HG03159 (cell line): ENCODE measurements at regions not wholly inside any gene's neighbourhood (a gene's known extent, or its start where the extent isn't known, plus 50 kb on each side); places are given as distances from the start of the nearest gene placed in this dataset.
"Not testable (repeated sequence)": the region's sequence is repeated elsewhere in the genome, so short reads cannot be mapped to it uniquely, and the experiment has no call there.

Experiments used
- ATAC-seq: cut with Tn5 transposase; IDR thresholded peaks from one replicate; pipeline ENCODE4 v1.9.1; 2021; ENCODE audit warnings: mild to moderate bottlenecking, moderate library complexity; ENCODE audit not compliant: unreplicated experiment

- ATAC-seq, result no peak
Measured at GRCh38 chr3:150329408-150329807, 78.7 kb upstream of the TSC22D2 start.

- ATAC-seq, result no peak
Measured at GRCh38 chr3:150328654-150329040, 79.5 kb upstream of the TSC22D2 start.

- no peak for ATAC-seq
Measured at GRCh38 chr3:150327678-150328653, 80.1 kb upstream of the TSC22D2 start.

GRCh38 chr3:150324788-150325187 lies 83.3 kb upstream of the TSC22D2 start:
- ATAC-seq, result no peak

GRCh38 chr3:150324245-150324644 lies 83.9 kb upstream of the TSC22D2 start:
- ATAC-seq, result no peak

- no peak for ATAC-seq
Measured at GRCh38 chr3:150323770-150324169, 84.3 kb upstream of the TSC22D2 start.

- not testable (repeated sequence) for ATAC-seq
Measured at GRCh38 chr3:150323091-150323490, 85.0 kb upstream of the TSC22D2 start.

- ATAC-seq, result not testable (repeated sequence)
Measured at GRCh38 chr3:150320971-150321370, 87.1 kb upstream of the TSC22D2 start.

GRCh38 chr3:150319900-150320299 lies 88.2 kb upstream of the TSC22D2 start:
- no peak for ATAC-seq

GRCh38 chr3:150317469-150317868 lies 90.6 kb upstream of the TSC22D2 start:
- ATAC-seq, result no peak

- no peak for ATAC-seq
Measured at GRCh38 chr3:150315721-150316120, 92.4 kb upstream of the TSC22D2 start.

- ATAC-seq, result no peak
Measured at GRCh38 chr3:150314248-150315004, 93.7 kb upstream of the TSC22D2 start.

GRCh38 chr3:150312018-150312657 lies 96.0 kb upstream of the TSC22D2 start:
- ATAC-seq, result no peak

GRCh38 chr3:150311156-150311555 lies 96.9 kb upstream of the TSC22D2 start:
- ATAC-seq, result no peak

- ATAC-seq, result no peak
Measured at GRCh38 chr3:150309557-150309956, 98.5 kb upstream of the TSC22D2 start.

- ATAC-seq, result no peak
Measured at GRCh38 chr3:150309257-150309542, 98.9 kb upstream of the TSC22D2 start.

GRCh38 chr3:150308481-150309256 lies 99.4 kb upstream of the TSC22D2 start:
- no peak for ATAC-seq

- ATAC-seq, result no peak
Measured at GRCh38 chr3:150308037-150308319, 100.1 kb upstream of the TSC22D2 start.

GRCh38 chr3:150307311-150308036 lies 100.6 kb upstream of the TSC22D2 start:
- no peak for ATAC-seq

GRCh38 chr3:150306906-150307305 lies 101.2 kb upstream of the TSC22D2 start:
- no peak for ATAC-seq
